ENCODE measurements at regions not wholly inside any gene's neighbourhood (a gene's known extent, or its start where the extent isn't known, plus 50 kb on each side); places are given as distances from the start of the nearest gene placed in this dataset.

- Histone ChIP-seq H3K27me3 (ENCODE audit: control insufficient read depth in 1 of 2, insufficient read depth in 2 of 2, low read length in 2 of 2) (peaks cover 0 to 4% of the 10 kb centered on the region in 2 donors), H3K4me1 (ENCODE audit: control insufficient read depth in 1 of 2, insufficient read depth in 2 of 2, low read length in 2 of 2) (peaks cover 0 to 5% of the 10 kb centered on the region in 2 donors), H3K4me3 (ENCODE audit: low read depth in 1 of 2, low read length in 2 of 2) (no peak overlapping the region), H3K9ac (ENCODE audit: low read depth in 1 of 2, low read length in 2 of 2) (no peak overlapping the region), H3K9me3 (ENCODE audit: control insufficient read depth in 1 of 2, low read length in 2 of 2) (no peaks in the 10 kb centered on the region), H3K36me3 (ENCODE audit: control insufficient read depth in 1 of 2, insufficient read depth in 2 of 2, low read length in 2 of 2) (no peaks in the 10 kb centered on the region), H3K27ac (ENCODE audit: low read depth, low read length) (no peak overlapping the region)
Observed at GRCh38 chr10:78361031-78361430, 327.4 kb downstream of the RPS24 start.

GRCh38 chr10:78362406-78363022, 328.9 kb downstream of the RPS24 start:
- peaks cover 0 to 5% of the 10 kb centered on the region in 2 donors for H3K4me1 ChIP-seq (ENCODE audit: control insufficient read depth in 1 of 2, insufficient read depth in 2 of 2, low read length in 2 of 2)
- H3K4me3 ChIP-seq (ENCODE audit: low read depth in 1 of 2, low read length in 2 of 2), result no peak overlapping the region
- H3K27me3 ChIP-seq (ENCODE audit: control insufficient read depth in 1 of 2, insufficient read depth in 2 of 2, low read length in 2 of 2), result peaks cover 0 to 4% of the 10 kb centered on the region in 2 donors
- H3K9me3 ChIP-seq (ENCODE audit: control insufficient read depth in 1 of 2, low read length in 2 of 2), result no peaks in the 10 kb centered on the region
- H3K36me3 ChIP-seq (ENCODE audit: control insufficient read depth in 1 of 2, insufficient read depth in 2 of 2, low read length in 2 of 2), result no peaks in the 10 kb centered on the region
- no peak overlapping the region for H3K27ac ChIP-seq (ENCODE audit: low read depth, low read length)
- no peak overlapping the region for H3K9ac ChIP-seq (ENCODE audit: low read depth in 1 of 2, low read length in 2 of 2)

GRCh38 chr10:78363190-78363589, 329.5 kb downstream of the RPS24 start:
- peaks cover 0 to 4% of the 10 kb centered on the region in 2 donors for H3K27me3 ChIP-seq (ENCODE audit: control insufficient read depth in 1 of 2, insufficient read depth in 2 of 2, low read length in 2 of 2)
- H3K4me3 ChIP-seq (ENCODE audit: low read depth in 1 of 2, low read length in 2 of 2), result no peak overlapping the region
- no peak overlapping the region for H3K9ac ChIP-seq (ENCODE audit: low read depth in 1 of 2, low read length in 2 of 2)
- H3K9me3 ChIP-seq (ENCODE audit: control insufficient read depth in 1 of 2, low read length in 2 of 2), result no peaks in the 10 kb centered on the region
- peaks cover 0 to 5% of the 10 kb centered on the region in 2 donors for H3K4me1 ChIP-seq (ENCODE audit: control insufficient read depth in 1 of 2, insufficient read depth in 2 of 2, low read length in 2 of 2)
- no peaks in the 10 kb centered on the region for H3K36me3 ChIP-seq (ENCODE audit: control insufficient read depth in 1 of 2, insufficient read depth in 2 of 2, low read length in 2 of 2)
- H3K27ac ChIP-seq (ENCODE audit: low read depth, low read length), result no peak overlapping the region

GRCh38 chr10:78365694-78366093, 332.0 kb downstream of the RPS24 start:
- H3K4me1 ChIP-seq (ENCODE audit: control insufficient read depth in 1 of 2, insufficient read depth in 2 of 2, low read length in 2 of 2), result peaks cover 0 to 5% of the 10 kb centered on the region in 2 donors
- no peaks in the 10 kb centered on the region for H3K9me3 ChIP-seq (ENCODE audit: control insufficient read depth in 1 of 2, low read length in 2 of 2)
- no peak overlapping the region for H3K4me3 ChIP-seq (ENCODE audit: low read depth in 1 of 2, low read length in 2 of 2)
- H3K27me3 ChIP-seq (ENCODE audit: control insufficient read depth in 1 of 2, insufficient read depth in 2 of 2, low read length in 2 of 2), result peaks cover 0 to 4% of the 10 kb centered on the region in 2 donors
- no peak overlapping the region for H3K9ac ChIP-seq (ENCODE audit: low read depth in 1 of 2, low read length in 2 of 2)
- no peaks in the 10 kb centered on the region for H3K36me3 ChIP-seq (ENCODE audit: control insufficient read depth in 1 of 2, insufficient read depth in 2 of 2, low read length in 2 of 2)
- H3K27ac ChIP-seq (ENCODE audit: low read depth, low read length), result no peak overlapping the region

GRCh38 chr10:78366663-78367411, 333.2 kb downstream of the RPS24 start:
- Histone ChIP-seq H3K36me3 (ENCODE audit: control insufficient read depth in 1 of 2, insufficient read depth in 2 of 2, low read length in 2 of 2) (no peaks in the 10 kb centered on the region), H3K27me3 (ENCODE audit: control insufficient read depth in 1 of 2, insufficient read depth in 2 of 2, low read length in 2 of 2) (no peaks in the 10 kb centered on the region), H3K4me3 (ENCODE audit: low read depth in 1 of 2, low read length in 2 of 2) (no peak overlapping the region), H3K4me1 (ENCODE audit: control insufficient read depth in 1 of 2, insufficient read depth in 2 of 2, low read length in 2 of 2) (peaks cover 0 to 5% of the 10 kb centered on the region in 2 donors), H3K27ac (ENCODE audit: low read depth, low read length) (no peak overlapping the region), H3K9ac (ENCODE audit: low read depth in 1 of 2, low read length in 2 of 2) (no peak overlapping the region), H3K9me3 (ENCODE audit: control insufficient read depth in 1 of 2, low read length in 2 of 2) (no peaks in the 10 kb centered on the region)

GRCh38 chr10:78367751-78368150, 334.1 kb downstream of the RPS24 start:
- Histone ChIP-seq H3K27ac (ENCODE audit: low read depth, low read length) (no peak overlapping the region), H3K36me3 (ENCODE audit: control insufficient read depth in 1 of 2, insufficient read depth in 2 of 2, low read length in 2 of 2) (no peaks in the 10 kb centered on the region), H3K4me1 (ENCODE audit: control insufficient read depth in 1 of 2, insufficient read depth in 2 of 2, low read length in 2 of 2) (no peaks in the 10 kb centered on the region), H3K9ac (ENCODE audit: low read depth in 1 of 2, low read length in 2 of 2) (no peak overlapping the region), H3K27me3 (ENCODE audit: control insufficient read depth in 1 of 2, insufficient read depth in 2 of 2, low read length in 2 of 2) (no peaks in the 10 kb centered on the region), H3K9me3 (ENCODE audit: control insufficient read depth in 1 of 2, low read length in 2 of 2) (no peaks in the 10 kb centered on the region), H3K4me3 (ENCODE audit: low read depth in 1 of 2, low read length in 2 of 2) (no peak overlapping the region)

- no peaks in the 10 kb centered on the region for H3K4me1 ChIP-seq (ENCODE audit: control insufficient read depth in 1 of 2, insufficient read depth in 2 of 2, low read length in 2 of 2)
- H3K9me3 ChIP-seq (ENCODE audit: control insufficient read depth in 1 of 2, low read length in 2 of 2), result no peaks in the 10 kb centered on the region
- no peak overlapping the region for H3K27ac ChIP-seq (ENCODE audit: low read depth, low read length)
- no peak overlapping the region for H3K9ac ChIP-seq (ENCODE audit: low read depth in 1 of 2, low read length in 2 of 2)
- H3K4me3 ChIP-seq (ENCODE audit: low read depth in 1 of 2, low read length in 2 of 2), result no peak overlapping the region
- no peaks in the 10 kb centered on the region for H3K27me3 ChIP-seq (ENCODE audit: control insufficient read depth in 1 of 2, insufficient read depth in 2 of 2, low read length in 2 of 2)
- H3K36me3 ChIP-seq (ENCODE audit: control insufficient read depth in 1 of 2, insufficient read depth in 2 of 2, low read length in 2 of 2), result no peaks in the 10 kb centered on the region
Observed at GRCh38 chr10:78371136-78371535, 337.5 kb downstream of the RPS24 start.

GRCh38 chr10:78372806-78373205, 339.1 kb downstream of the RPS24 start:
- Histone ChIP-seq H3K27me3 (ENCODE audit: control insufficient read depth in 1 of 2, insufficient read depth in 2 of 2, low read length in 2 of 2) (no peaks in the 10 kb centered on the region), H3K4me3 (ENCODE audit: low read depth in 1 of 2, low read length in 2 of 2) (no peak overlapping the region), H3K36me3 (ENCODE audit: control insufficient read depth in 1 of 2, insufficient read depth in 2 of 2, low read length in 2 of 2) (no peaks in the 10 kb centered on the region), H3K9me3 (ENCODE audit: control insufficient read depth in 1 of 2, low read length in 2 of 2) (no peaks in the 10 kb centered on the region), H3K4me1 (ENCODE audit: control insufficient read depth in 1 of 2, insufficient read depth in 2 of 2, low read length in 2 of 2) (no peaks in the 10 kb centered on the region), H3K9ac (ENCODE audit: low read depth in 1 of 2, low read length in 2 of 2) (no peak overlapping the region), H3K27ac (ENCODE audit: low read depth, low read length) (no peak overlapping the region)

- Histone ChIP-seq H3K27me3 (ENCODE audit: control insufficient read depth in 1 of 2, insufficient read depth in 2 of 2, low read length in 2 of 2) (no peaks in the 10 kb centered on the region), H3K36me3 (ENCODE audit: control insufficient read depth in 1 of 2, insufficient read depth in 2 of 2, low read length in 2 of 2) (no peaks in the 10 kb centered on the region), H3K9me3 (ENCODE audit: control insufficient read depth in 1 of 2, low read length in 2 of 2) (no peaks in the 10 kb centered on the region), H3K9ac (ENCODE audit: low read depth in 1 of 2, low read length in 2 of 2) (no peak overlapping the region), H3K27ac (ENCODE audit: low read depth, low read length) (no peak overlapping the region), H3K4me3 (ENCODE audit: low read depth in 1 of 2, low read length in 2 of 2) (no peak overlapping the region), H3K4me1 (ENCODE audit: control insufficient read depth in 1 of 2, insufficient read depth in 2 of 2, low read length in 2 of 2) (no peaks in the 10 kb centered on the region)
Observed at GRCh38 chr10:78374331-78375028, 340.8 kb downstream of the RPS24 start.
